Heart right ventricle (tissue), 16 donors: ENCODE measurements at regions not wholly inside any gene's neighbourhood (a gene's known extent, or its start where the extent isn't known, plus 50 kb on each side); places are given as distances from the start of the nearest gene placed in this dataset.

Source experiments
- ATAC-seq, 8 donors: fragments of 200-7000 bp; cut with Tn5 transposase; one replicate each; pipeline ENCODE4 v1.9.1; 2020; ENCODE audit warnings: mild to moderate bottlenecking in 8 of 8, moderate library complexity in 8 of 8, moderate number of reproducible peaks in 1 of 8
- DNase-seq, 2 donors: peaks; one replicate each; pipeline ENCODE4 v3.0.0-alpha.2; 2020
- H3K27ac ChIP-seq, 10 donors: fragments of 200-600 bp; sonication (generic) in 2 of 10; one replicate each; pipeline versions ENCODE4 v1.5.0 to v1.8.0; 2020 to 2022; ENCODE audit warnings: mild to moderate bottlenecking in 3 of 10
- H3K27me3 ChIP-seq, 7 donors: fragments of 200-600 bp; one replicate each; pipeline ENCODE4 v1.8.0; 2021 to 2022; ENCODE audit warnings: mild to moderate bottlenecking in 2 of 7
- H3K36me3 ChIP-seq, 9 donors: fragments of 200-600 bp; sonication (generic) in 1 of 9; one replicate each; pipeline versions ENCODE4 v1.5.0 to v1.8.0; 2020 to 2022; ENCODE audit warnings: mild to moderate bottlenecking in 2 of 9
- H3K4me1 ChIP-seq, 9 donors: fragments of 200-600 bp; sonication (generic) in 1 of 9; one replicate each; pipeline versions ENCODE4 v1.5.0 to v1.8.0; 2020 to 2022; ENCODE audit warnings: mild to moderate bottlenecking in 4 of 9
- H3K4me3 ChIP-seq, 10 donors: fragments of 200-600 bp; sonication (generic) in 2 of 10; one replicate each; pipeline versions ENCODE4 v1.5.0 to v1.8.0; 2020 to 2022; ENCODE audit warnings: mild to moderate bottlenecking in 7 of 10, moderate library complexity in 2 of 10
- H3K9me3 ChIP-seq, 11 donors: fragments of 200-600 bp in 10 of 11; sonication (generic) in 2 of 11; one replicate each; pipeline versions ENCODE4 v1.5.0 to v1.8.0; 2013 to 2022; ENCODE audit warnings: mild to moderate bottlenecking in 2 of 11, control low read depth in 1 of 11, moderate library complexity in 1 of 11
- CTCF ChIP-seq, 9 donors: fragments of 200-600 bp; sonication (generic) in 2 of 9; IDR thresholded peaks; one replicate each; pipeline versions ENCODE4 v1.5.0 to v1.8.0; 2021 to 2022; ENCODE audit warnings: antibody characterized with exemption in 9 of 9, mild to moderate bottlenecking in 5 of 9, moderate library complexity in 1 of 9
- WGBS, 2 donors: extraction: QIAGEN DNeasy Blood & Tissue Kit; methylation state at CpG; one replicate each; pipeline ENCODE4 v1.1.7; 2013; ENCODE audit warnings: inconsistent platforms in 1 of 2; 5-methylcytosine and 5-hydroxymethylcytosine counted together
- intact Hi-C, 10 donors: fragments of 100-400 bp; cut with DNase I; formaldehyde crosslinking; loops; one replicate each; pipeline versions ENCODE4 v1.11.1 to v1.14.2; 2022
- donor health status: Arrhythmogenic right ventricular cardiomyopathy.
- donor health status: ischemic (EF 13 %, LVEDD 7.1; RV severe dilation, severe dysfunction).
- donor health status: healthy with polysubstance abuse.
- donor health status: DM: no; HTN: yes; CAD: no.
- donor health status: DM: no; HTN: no; CAD: no.
- donor health status: ischemic (EF 25% LVEDD 6.9; RV normal size, moderate dysfunction).
- donor health status: ischemic (EF 25% LVEDD 5.7; RV mildly dilated, moderate dysfunction).
- donor health status: healthy.
- donor health status: DM: yes; HTN: yes; CAD: no.
- donor health status: Ischemic cardiomyopathy.
- donor health status: ischemic (EF 35%, LVEDD 5.7; RV mildly dilated, moderate dysfunction).
- donor health status: nonischemic (EF 11% LVEDD 7.7; RV severe dilation, severe dysfunction).
- donor health status: DM: yes; HTN: yes; CAD: no.
- donor health status: PGD.
- donor health status: ischemic (EF 29% LVEDD 5.4; RV normal size, mild dysfunction).
- donor health status: nonischemic (EF 23%, LVEDD 6.1; RV moderate dilation, normal function).

DNA sequence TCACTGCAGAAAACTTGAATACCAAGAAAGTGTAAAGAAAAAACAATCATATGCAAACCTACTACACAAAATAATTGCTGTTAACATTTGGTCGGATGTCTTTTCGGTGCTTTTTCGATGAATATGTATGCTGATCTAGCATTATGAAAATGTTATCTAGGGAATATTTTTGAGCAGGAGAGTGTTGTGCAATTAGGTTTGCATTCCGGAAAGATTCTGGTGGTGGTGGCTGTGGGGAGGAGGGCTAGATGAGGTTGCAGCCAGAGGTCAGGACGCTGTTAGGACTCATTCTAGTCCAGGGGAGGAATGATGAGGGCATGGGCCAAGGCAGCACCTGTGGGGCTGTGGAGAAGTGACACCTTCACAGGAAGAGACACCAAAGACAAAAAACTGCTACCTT is 258.0 kb upstream of the ASIC2 start:
- H3K36me3 ChIP-seq, result no peaks in the 10 kb centered on the region
- H3K4me3 ChIP-seq, result no peak overlapping the region
- intact Hi-C loops, result loop anchor here in 1 of 10 donors (10.0 kb wide), 1 partner anchor 356 kb away; no protein-coding TSS in a partner anchor
- no peak for DNase-seq
- no peak for ATAC-seq
- 78 to 80% methylated on average over 5 of the region's 5 CpGs for WGBS, 2 donors
- no peak overlapping the region for H3K27ac ChIP-seq
- TF ChIP-seq CTCF (IDR thresholded peaks at IDR 0.05), result no peak
- H3K27me3 ChIP-seq, result peaks cover 0 to 46% (median 20%) of the 10 kb centered on the region in 7 donors
- no peaks in the 10 kb centered on the region for H3K9me3 ChIP-seq
- H3K4me1 ChIP-seq, result no peaks in the 10 kb centered on the region

- intact Hi-C loops, result loop anchor here in 1 of 10 donors (10.0 kb wide), 1 partner anchor 357 kb away; no protein-coding TSS in a partner anchor
- Histone ChIP-seq H3K27ac (no peak overlapping the region), H3K9me3 (peaks cover 0 to 4% (median 0%) of the 10 kb centered on the region in 11 donors), H3K27me3 (peaks cover 0 to 40% (median 14%) of the 10 kb centered on the region in 7 donors), H3K36me3 (no peaks in the 10 kb centered on the region), H3K4me1 (no peaks in the 10 kb centered on the region), H3K4me3 (no peak overlapping the region)
- whole genome bisulfite sequencing, 2 donors, result 51 to 53% methylated on average over 6 of the region's 6 CpGs
- no peak for DNase-seq
- no peak for ATAC-seq
- no peak for TF ChIP-seq CTCF (IDR thresholded peaks at IDR 0.05)
Observed at GRCh38 chr17:33551911-33552310, 258.8 kb upstream of the ASIC2 start.

GRCh38 chr17:33560165-33560564 is 267.1 kb upstream of the ASIC2 start:
- Histone ChIP-seq H3K27me3 (peaks cover 0 to 11% (median 0%) of the 10 kb centered on the region in 7 donors), H3K4me3 (no peak overlapping the region), H3K9me3 (peaks cover 0 to 20% (median 8%) of the 10 kb centered on the region in 11 donors), H3K27ac (peak overlapping the region in 1 of 10 donors; percentile 61), H3K4me1 (peaks cover 0 to 28% (median 5%) of the 10 kb centered on the region in 9 donors), H3K36me3 (no peaks in the 10 kb centered on the region)
- DNase-seq (no peak), ATAC-seq (peak in 1 of 8 donors; percentile 72)
- intact Hi-C loops, result no loop called here
- TF ChIP-seq CTCF (IDR thresholded peaks at IDR 0.05), result no peak
- WGBS, 2 donors, result 55% methylated on average over 5 of the region's 5 CpGs

- peak overlapping the region in 1 of 10 donors; percentile 61 for H3K27ac ChIP-seq
- H3K9me3 ChIP-seq, result peaks cover 0 to 20% (median 8%) of the 10 kb centered on the region in 11 donors
- no peak overlapping the region for H3K4me3 ChIP-seq
- no peak for TF ChIP-seq CTCF (IDR thresholded peaks at IDR 0.05)
- H3K36me3 ChIP-seq, result no peaks in the 10 kb centered on the region
- 90 to 92% methylated on average over 3 of the region's 3 CpGs for WGBS, 2 donors
- intact Hi-C loops, result no loop called here
- no peak for ATAC-seq
- H3K27me3 ChIP-seq, result peaks cover 0 to 12% (median 0%) of the 10 kb centered on the region in 7 donors
- H3K4me1 ChIP-seq, result peaks cover 0 to 28% (median 5%) of the 10 kb centered on the region in 9 donors
- no peak for DNase-seq
Observed at GRCh38 chr17:33560871-33561270, 267.8 kb upstream of the ASIC2 start.
